ENCODE measurements at regions not wholly inside any gene's neighbourhood (a gene's known extent, or its start where the extent isn't known, plus 50 kb on each side); places are given as distances from the start of the nearest gene placed in this dataset.

- no peak overlapping the region for H3K4ac ChIP-seq (ENCODE audit: low read depth, low read length)
- no peak overlapping the region for H3K27ac Mint-ChIP-seq
- no peaks in the 10 kb centered on the region; a peak in 1 of 7 replicates for H3K36me3 Mint-ChIP-seq (ENCODE audit: insufficient read depth in 1 of 3, low read depth in 3 of 3)
- no peaks in the 10 kb centered on the region for H3K79me2 ChIP-seq (ENCODE audit: insufficient read depth, low read length)
- no peaks in the 10 kb centered on the region for H3K79me1 ChIP-seq (ENCODE audit: insufficient read depth, low read depth, low read length, poor library complexity, severe bottlenecking)
- H3K9me3 ChIP-seq (ENCODE audit: control insufficient read depth, low read depth, low read length) = no peaks in the 10 kb centered on the region
- H4K91ac ChIP-seq (ENCODE audit: insufficient read length, low read depth, low read length) = no peak overlapping the region
- H3K4me1 Mint-ChIP-seq = peaks cover 7 to 8% of the 10 kb centered on the region in 2 experiments
- no peak overlapping the region for H2BK120ac ChIP-seq (ENCODE audit: low read depth, low read length, poor library complexity, severe bottlenecking)
- no peak overlapping the region for H3K4me3 Mint-ChIP-seq
- no peak overlapping the region for H3K4me2 ChIP-seq (ENCODE audit: insufficient read depth, insufficient read length, low read length)
- H2AFZ ChIP-seq (ENCODE audit: low read length) = no peak overlapping the region
- peaks cover 0 to 2% of the 10 kb centered on the region in 2 experiments; a peak in 1 of 5 replicates for H3K9me3 Mint-ChIP-seq
- no peak overlapping the region for H2BK20ac ChIP-seq (ENCODE audit: low read depth, low read length, poor library complexity, severe bottlenecking)
- no peak overlapping the region for H2BK15ac ChIP-seq (ENCODE audit: low read depth, low read length)
- TF ChIP-seq CTCF (conservative IDR thresholded peaks at IDR 0.05) = no peak
- H3K4me1 ChIP-seq (ENCODE audit: insufficient read depth, low read length) = no peaks in the 10 kb centered on the region
- no peak overlapping the region for H3K23ac ChIP-seq (ENCODE audit: insufficient read length, low read depth, low read length)
- no peak overlapping the region for H2BK12ac ChIP-seq (ENCODE audit: insufficient read length, low read depth, low read length)
- no CpG with 5 or more reads among the region's 3 CpGs for WGBS (ENCODE audit: extremely low coverage, insufficient read length, low lambda C conversion rate)
- no peak overlapping the region for H3K27ac ChIP-seq (ENCODE audit: insufficient read length, low read depth, low read length)
- no peak overlapping the region for H3K18ac ChIP-seq (ENCODE audit: insufficient read length, low read depth, low read length)
- H4K8ac ChIP-seq (replicated peaks; ENCODE audit: insufficient read length, low read depth, low read length) = no peak overlapping the region
- no peak overlapping the region for H4K5ac ChIP-seq (ENCODE audit: insufficient read length, low read depth, low read length)
- H2AK5ac ChIP-seq (ENCODE audit: insufficient read length, low read length) = no peak overlapping the region
- H3K56ac ChIP-seq (ENCODE audit: insufficient read length, low read depth, low read length) = no peak overlapping the region
- no peak for DNase-seq
- no peaks in the 10 kb centered on the region for H3K27me3 Mint-ChIP-seq (ENCODE audit: low read depth)
- no peaks in the 10 kb centered on the region for H4K20me1 ChIP-seq (ENCODE audit: control insufficient read depth, insufficient read depth, insufficient read length)
- H3K27me3 ChIP-seq (ENCODE audit: insufficient read depth, low read length) = no peaks in the 10 kb centered on the region
- no peak overlapping the region for H3K14ac ChIP-seq (ENCODE audit: insufficient read depth, low read length)
- H3K23me2 ChIP-seq (ENCODE audit: insufficient read length, low read depth, low read length, poor library complexity, severe bottlenecking) = no peaks in the 10 kb centered on the region
- no peak overlapping the region for H3K9ac ChIP-seq (ENCODE audit: extremely low read depth, insufficient read length, low read length)
- no peak overlapping the region for H2BK5ac ChIP-seq (ENCODE audit: insufficient read length, low read length)
- H3T11ph ChIP-seq (ENCODE audit: low read length) = no peak overlapping the region
Measured at GRCh38 chr17:13410214-13410613, 191.5 kb downstream of the HS3ST3A1 start.

Measured in H9 (cell line).